RWPE1 (cell line): ENCODE measurements at regions not wholly inside any gene's neighbourhood (a gene's known extent, or its start where the extent isn't known, plus 50 kb on each side); places are given as distances from the start of the nearest gene placed in this dataset.

Experiments
- CTCF ChIA-PET: fragments of 350-600 bp; sonication (Branson Sonifier 250); formaldehyde crosslinking; extraction: SDS; loops from one replicate; lab custom pipeline; 2021; lab: Yijun Ruan, JAX
- POLR2A ChIA-PET: fragments of 400-600 bp; formaldehyde crosslinking; extraction: SDS; loops from one replicate; lab custom pipeline; 2020; ENCODE audit warnings: antibody characterized with exemption; ENCODE audit not compliant: low non-redundant PET; lab: Yijun Ruan, JAX
- DNase-seq: peaks from one replicate; pipeline ENCODE4 v3.0.0; 2012; ENCODE audit warnings: low spot score
- H3K27ac ChIP-seq: fragments of 450-650 bp; 2 replicates; pipeline ENCODE4 v1.5.1; 2017
- CTCF ChIP-seq: fragments of 450-650 bp; conservative IDR thresholded peaks from 2 replicates; pipeline ENCODE4 v1.5.1; 2017; ENCODE audit warnings: low read depth, mild to moderate bottlenecking

- ChIA-PET CTCF (no interaction called here), POLR2A (no interaction called here)
- DNase-seq = no peak
- TF ChIP-seq CTCF = no peak
- H3K27ac ChIP-seq = no peak overlapping the region
Measured at GRCh38 chr15:95169541-95170459, 938.4 kb downstream of the MCTP2 start.

GRCh38 chr15:95170561-95171380 is 939.4 kb downstream of the MCTP2 start:
- TF ChIP-seq CTCF = no peak
- CTCF ChIA-PET = no interaction called here
- DNase-seq = no peak
- POLR2A ChIA-PET = no interaction called here
- H3K27ac ChIP-seq = no peak overlapping the region

GRCh38 chr15:95171564-95171963 is 940.2 kb downstream of the MCTP2 start:
- no peak for DNase-seq
- ChIA-PET CTCF (no interaction called here), POLR2A (no interaction called here)
- no peak for TF ChIP-seq CTCF
- no peak overlapping the region for H3K27ac ChIP-seq

GRCh38 chr15:95174301-95175259 is 943.2 kb downstream of the MCTP2 start:
- ChIA-PET CTCF (interaction anchor here (0.7 kb wide), 1 partner anchor 1995 kb away, joined by 3 read pairs; no protein-coding TSS in a partner anchor), POLR2A (no interaction called here)
- H3K27ac ChIP-seq = no peak overlapping the region
- no peak for TF ChIP-seq CTCF
- DNase-seq = no peak

GRCh38 chr15:95175914-95176658 is 944.7 kb downstream of the MCTP2 start:
- no peak for DNase-seq
- no peak for TF ChIP-seq CTCF
- H3K27ac ChIP-seq = no peak overlapping the region
- CTCF ChIA-PET = interaction anchor here (0.7 kb wide), 1 partner anchor 1306 kb away, joined by 3 read pairs; no protein-coding TSS in a partner anchor
- POLR2A ChIA-PET = no interaction called here
